ENCODE measurements at regions not wholly inside any gene's neighbourhood (a gene's known extent, or its start where the extent isn't known, plus 50 kb on each side); places are given as distances from the start of the nearest gene placed in this dataset.

DNA sequence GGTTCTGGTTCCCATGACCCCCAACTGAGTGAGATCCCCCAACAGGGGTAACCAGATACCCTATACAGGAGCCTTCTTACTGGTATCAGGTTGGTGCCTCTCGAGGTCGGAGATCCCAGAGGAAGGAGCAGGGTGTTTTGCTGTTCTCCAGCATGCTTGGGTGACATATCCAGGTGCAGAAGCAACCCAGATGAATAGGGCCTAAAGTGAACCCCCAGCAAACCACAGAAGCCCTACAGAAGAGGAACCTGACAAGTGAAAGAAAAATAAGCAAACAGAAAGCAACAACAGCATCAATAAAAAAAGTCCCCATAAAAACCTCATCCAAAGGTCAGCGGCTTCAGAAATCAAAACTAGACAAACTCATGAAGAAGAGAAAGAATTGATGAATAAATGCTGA is 633.4 kb upstream of the CXADR start:
- intact Hi-C loops (cut with micrococcal nuclease; ENCODE audit: unreplicated experiment): no loop called here
- CTCF ChIA-PET: no interaction called here
- no TSS peak for BruUV-seq (replicated peaks)
- H3K4me3 ChIP-seq (ENCODE audit: low read depth, low read length): no peak overlapping the region
- H3K4me1 Mint-ChIP-seq (ENCODE audit: low read depth, unreplicated experiment): no peaks in the 10 kb centered on the region
- TF ChIP-seq, protein P1, sequence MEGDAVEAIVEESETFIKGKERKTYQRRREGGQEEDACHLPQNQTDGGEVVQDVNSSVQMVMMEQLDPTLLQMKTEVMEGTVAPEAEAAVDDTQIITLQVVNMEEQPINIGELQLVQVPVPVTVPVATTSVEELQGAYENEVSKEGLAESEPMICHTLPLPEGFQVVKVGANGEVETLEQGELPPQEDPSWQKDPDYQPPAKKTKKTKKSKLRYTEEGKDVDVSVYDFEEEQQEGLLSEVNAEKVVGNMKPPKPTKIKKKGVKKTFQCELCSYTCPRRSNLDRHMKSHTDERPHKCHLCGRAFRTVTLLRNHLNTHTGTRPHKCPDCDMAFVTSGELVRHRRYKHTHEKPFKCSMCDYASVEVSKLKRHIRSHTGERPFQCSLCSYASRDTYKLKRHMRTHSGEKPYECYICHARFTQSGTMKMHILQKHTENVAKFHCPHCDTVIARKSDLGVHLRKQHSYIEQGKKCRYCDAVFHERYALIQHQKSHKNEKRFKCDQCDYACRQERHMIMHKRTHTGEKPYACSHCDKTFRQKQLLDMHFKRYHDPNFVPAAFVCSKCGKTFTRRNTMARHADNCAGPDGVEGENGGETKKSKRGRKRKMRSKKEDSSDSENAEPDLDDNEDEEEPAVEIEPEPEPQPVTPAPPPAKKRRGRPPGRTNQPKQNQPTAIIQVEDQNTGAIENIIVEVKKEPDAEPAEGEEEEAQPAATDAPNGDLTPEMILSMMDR (IDR thresholded peaks at IDR 0.05; ENCODE audit: insufficient read depth in 1 of 2, low read depth in 1 of 2, low read length in 1 of 2, severe bottlenecking in 1 of 2, unreplicated experiment in 1 of 2): no peak
- no peak overlapping the region for H3K27ac Mint-ChIP-seq (ENCODE audit: unreplicated experiment)
- no peaks in the 10 kb centered on the region for H3K36me3 ChIP-seq (ENCODE audit: control insufficient read depth, insufficient read depth, low read length)
- H3K27me3 ChIP-seq (replicated peaks; ENCODE audit: control insufficient read depth, insufficient read depth, low read length): no peaks in the 10 kb centered on the region
- POLR2A ChIA-PET: no interaction called here
- no peak for DNase-seq
- peaks cover 3% of the 10 kb centered on the region for H3K27me3 Mint-ChIP-seq (ENCODE audit: insufficient read depth, unreplicated experiment)
- no peaks in the 10 kb centered on the region for H3K9me3 ChIP-seq
- no peaks in the 10 kb centered on the region for H3K4me1 ChIP-seq
- no peaks in the 10 kb centered on the region for H3K36me3 Mint-ChIP-seq (ENCODE audit: insufficient read depth, unreplicated experiment)
- H3K4me3 Mint-ChIP-seq (ENCODE audit: unreplicated experiment): no peak overlapping the region
- H3K9me3 Mint-ChIP-seq (ENCODE audit: unreplicated experiment): no peaks in the 10 kb centered on the region

DNA sequence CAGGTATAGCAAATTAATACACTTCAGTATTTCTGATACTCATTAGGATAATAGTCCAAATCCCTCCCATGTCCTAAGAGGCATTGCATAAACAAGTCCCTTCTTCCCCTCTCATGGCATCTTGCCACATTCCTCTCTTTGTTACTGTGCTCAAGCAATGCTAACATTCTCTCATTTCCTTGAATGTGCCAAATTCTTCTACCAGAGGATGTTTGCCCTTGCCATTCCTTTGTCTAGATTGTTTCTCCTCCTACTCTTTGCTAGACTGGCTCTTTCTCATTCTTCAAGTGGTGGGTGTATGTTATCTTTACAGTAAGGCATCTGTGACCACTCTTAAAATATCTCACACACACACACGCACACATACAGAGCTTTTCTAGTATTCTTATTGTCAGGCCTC is 621.0 kb upstream of the CXADR start:
- POLR2A ChIA-PET: no interaction called here
- Histone ChIP-seq H3K36me3 (ENCODE audit: control insufficient read depth, insufficient read depth, low read length) (no peaks in the 10 kb centered on the region), H3K27me3 (replicated peaks; ENCODE audit: control insufficient read depth, insufficient read depth, low read length) (no peaks in the 10 kb centered on the region), H3K4me1 (no peaks in the 10 kb centered on the region), H3K9me3 (no peaks in the 10 kb centered on the region), H3K4me3 (ENCODE audit: low read depth, low read length) (no peak overlapping the region)
- H3K4me3 Mint-ChIP-seq (ENCODE audit: unreplicated experiment): no peak overlapping the region
- CTCF ChIA-PET: no interaction called here
- H3K9me3 Mint-ChIP-seq (ENCODE audit: unreplicated experiment): no peaks in the 10 kb centered on the region
- no peak overlapping the region for H3K27ac Mint-ChIP-seq (ENCODE audit: unreplicated experiment)
- H3K36me3 Mint-ChIP-seq (ENCODE audit: insufficient read depth, unreplicated experiment): no peaks in the 10 kb centered on the region
- TF ChIP-seq, protein P1 (IDR thresholded peaks at IDR 0.05; ENCODE audit: insufficient read depth in 1 of 2, low read depth in 1 of 2, low read length in 1 of 2, severe bottlenecking in 1 of 2, unreplicated experiment in 1 of 2): no peak
- DNase-seq: no peak
- no TSS peak for BruUV-seq (replicated peaks)
- intact Hi-C loops (cut with micrococcal nuclease; ENCODE audit: unreplicated experiment): no loop called here
- H3K4me1 Mint-ChIP-seq (ENCODE audit: low read depth, unreplicated experiment): no peaks in the 10 kb centered on the region
- peaks cover 5% of the 10 kb centered on the region for H3K27me3 Mint-ChIP-seq (ENCODE audit: insufficient read depth, unreplicated experiment)

DNA sequence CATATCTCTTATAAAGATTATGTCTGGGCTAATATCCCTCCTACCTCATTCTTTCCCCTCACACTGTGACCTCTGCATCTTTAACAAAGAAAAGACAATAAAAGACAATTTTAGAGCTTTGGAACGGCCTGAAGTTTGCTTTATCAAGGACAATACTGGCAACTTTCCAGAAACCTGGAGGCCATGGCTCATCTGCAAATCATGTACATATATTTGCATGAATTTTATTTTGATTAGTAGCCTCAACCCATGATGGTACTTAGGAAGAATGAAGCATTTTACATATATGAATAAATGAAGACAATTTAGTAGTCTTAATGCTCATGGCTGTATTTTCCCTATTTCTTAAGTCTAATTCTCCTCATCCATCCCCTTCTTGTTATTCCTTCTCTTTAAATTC is 612.2 kb upstream of the CXADR start:
- CTCF ChIA-PET: no interaction called here
- H3K27ac Mint-ChIP-seq (ENCODE audit: unreplicated experiment): no peak overlapping the region
- H3K36me3 Mint-ChIP-seq (ENCODE audit: insufficient read depth, unreplicated experiment): no peaks in the 10 kb centered on the region
- no peak for DNase-seq
- Histone ChIP-seq H3K27me3 (replicated peaks; ENCODE audit: control insufficient read depth, insufficient read depth, low read length) (no peaks in the 10 kb centered on the region), H3K36me3 (ENCODE audit: control insufficient read depth, insufficient read depth, low read length) (no peaks in the 10 kb centered on the region), H3K9me3 (no peaks in the 10 kb centered on the region), H3K4me3 (ENCODE audit: low read depth, low read length) (no peak overlapping the region), H3K4me1 (no peaks in the 10 kb centered on the region)
- POLR2A ChIA-PET: no interaction called here
- H3K9me3 Mint-ChIP-seq (ENCODE audit: unreplicated experiment): no peaks in the 10 kb centered on the region
- TF ChIP-seq, protein P1 (IDR thresholded peaks at IDR 0.05; ENCODE audit: insufficient read depth in 1 of 2, low read depth in 1 of 2, low read length in 1 of 2, severe bottlenecking in 1 of 2, unreplicated experiment in 1 of 2): no peak
- H3K4me3 Mint-ChIP-seq (ENCODE audit: unreplicated experiment): no peak overlapping the region
- no peaks in the 10 kb centered on the region for H3K4me1 Mint-ChIP-seq (ENCODE audit: low read depth, unreplicated experiment)
- intact Hi-C loops (cut with micrococcal nuclease; ENCODE audit: unreplicated experiment): no loop called here
- H3K27me3 Mint-ChIP-seq (ENCODE audit: insufficient read depth, unreplicated experiment): peaks cover 5% of the 10 kb centered on the region
- no TSS peak for BruUV-seq (replicated peaks)
